ENCODE measurements at regions not wholly inside any gene's neighbourhood (a gene's known extent, or its start where the extent isn't known, plus 50 kb on each side); places are given as distances from the start of the nearest gene placed in this dataset.

- Histone ChIP-seq H3K36me3 (ENCODE audit: control insufficient read depth, insufficient read depth, low read length) (no peaks in the 10 kb centered on the region), H3K9me3 (ENCODE audit: control insufficient read depth, insufficient read depth, low read length) (no peaks in the 10 kb centered on the region), H2AK9ac (replicated peaks; ENCODE audit: low read depth, low read length, poor library complexity) (no peak overlapping the region), H4K91ac (ENCODE audit: insufficient read depth, low read depth, low read length) (no peak overlapping the region), H2BK15ac (ENCODE audit: low read depth, low read length) (no peak overlapping the region), H3K18ac (ENCODE audit: low read depth, low read length) (no peak overlapping the region), H3K9ac (ENCODE audit: low read depth, low read length) (no peak overlapping the region), H3K14ac (replicated peaks; ENCODE audit: low read depth, low read length) (no peak overlapping the region), H3K4me3 (ENCODE audit: insufficient read depth, low read depth, low read length) (no peak overlapping the region), H3K27ac (ENCODE audit: insufficient read depth, low read length) (no peak overlapping the region), H4K5ac (ENCODE audit: low read depth, low read length) (no peak overlapping the region), H3K4ac (ENCODE audit: low read depth, low read length) (no peak overlapping the region), H2BK120ac (ENCODE audit: low read depth, low read length) (no peak overlapping the region), H2AK5ac (ENCODE audit: low read depth, low read length) (no peak overlapping the region), H4K8ac (ENCODE audit: low read depth in 2 of 2, low read length in 2 of 2) (no peak overlapping the region), H3K27me3 (ENCODE audit: control insufficient read depth, insufficient read depth, low read length) (no peaks in the 10 kb centered on the region), H3K79me1 (ENCODE audit: low read depth in 1 of 2, low read length in 2 of 2) (no peaks in the 10 kb centered on the region), H3K9me1 (ENCODE audit: insufficient read depth, low read length) (no peaks in the 10 kb centered on the region), H3K4me2 (ENCODE audit: low read depth, low read length) (no peak overlapping the region), H4K20me1 (ENCODE audit: insufficient read depth, low read length) (no peaks in the 10 kb centered on the region), H2BK5ac (ENCODE audit: low read depth, low read length, poor library complexity, severe bottlenecking) (no peak overlapping the region), H2BK20ac (ENCODE audit: low read depth, low read length) (no peak overlapping the region), H2AFZ (replicated peaks; ENCODE audit: low read length, poor library complexity) (no peak overlapping the region), H3K56ac (ENCODE audit: extremely low read depth, insufficient read depth, low read length) (no peak overlapping the region), H3K4me1 (ENCODE audit: control insufficient read depth, insufficient read depth, low read length) (no peaks in the 10 kb centered on the region), H3K23ac (ENCODE audit: low read depth, low read length) (no peak overlapping the region)
- WGBS, 2 experiments (ENCODE audit: extremely low coverage in 2 of 2, insufficient read length in 1 of 2), result no CpG with 5 or more reads among the region's 5 CpGs
- DNase-seq (no peak), ATAC-seq (ENCODE audit: low read depth) (no peak)
- no peak for TF ChIP-seq MAFK (IDR thresholded peaks at IDR 0.05; ENCODE audit: low read depth, low read length)
- TF ChIP-seq CHD1 (IDR thresholded peaks at IDR 0.05; ENCODE audit: low read depth, low read length), result no peak
- TF ChIP-seq RFX5 (IDR thresholded peaks at IDR 0.05; ENCODE audit: low read depth, low read length), result no peak
- TF ChIP-seq BHLHE40 (IDR thresholded peaks at IDR 0.05; ENCODE audit: low read depth, low read length), result no peak
- no peak for TF ChIP-seq NFE2L2 (IDR thresholded peaks at IDR 0.05; ENCODE audit: low read depth, low read length)
- no peak for TF ChIP-seq RAD21 (IDR thresholded peaks at IDR 0.05; ENCODE audit: low read length)
- no peak for TF ChIP-seq CEBPB (IDR thresholded peaks at IDR 0.05; ENCODE audit: low read depth, low read length)
- TF ChIP-seq CTCF (conservative IDR thresholded peaks at IDR 0.05; ENCODE audit: low read depth, low read length), result no peak
- POLR2A ChIA-PET (ENCODE audit: unreplicated experiment), result no interaction called here
- BruUV-seq (replicated peaks), result no TSS peak
- intact Hi-C loops (cut with micrococcal nuclease), result no loop called here
- in situ Hi-C loops (cut with MboI; ENCODE audit: low sequenced_read_pairs), result no loop called here
- CTCF ChIA-PET, result no interaction called here
- dilution Hi-C loops (cut with HindIII; ENCODE audit: low sequenced_read_pairs, unreplicated experiment), result no loop called here
Measured at GRCh38 chr16:6864671-6865070, 468.0 kb upstream of the RBFOX1 start.
